ENCODE measurements at regions not wholly inside any gene's neighbourhood (a gene's known extent, or its start where the extent isn't known, plus 50 kb on each side); places are given as distances from the start of the nearest gene placed in this dataset.
"Not testable (repeated sequence)": the region's sequence is repeated elsewhere in the genome, so short reads cannot be mapped to it uniquely, and the experiment has no call there.

DNA sequence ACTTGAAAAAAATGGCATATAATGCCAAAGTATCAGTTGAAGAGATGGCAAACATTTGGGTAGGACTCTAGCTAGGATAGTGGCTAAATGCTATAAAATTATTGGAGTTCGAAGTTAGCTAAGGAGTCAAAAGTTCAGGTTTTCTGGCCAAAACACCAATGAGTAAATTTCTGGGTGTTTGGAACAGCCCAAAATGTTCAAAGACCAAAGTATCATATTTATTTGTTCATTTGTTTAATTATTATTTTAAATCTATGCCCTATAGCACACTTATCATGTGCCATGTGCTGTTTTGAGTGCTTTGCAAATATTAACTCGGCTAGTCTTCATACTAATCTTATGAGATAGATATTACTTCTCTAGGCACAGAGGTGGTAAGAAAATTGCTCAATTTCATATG is 285.5 kb downstream of the TEX13C start:
- Histone ChIP-seq H3K9me3 (ENCODE audit: insufficient read depth, low read depth, low read length) (no peaks in the 10 kb centered on the region), H2AFZ (ENCODE audit: low read depth, low read length) (no peak overlapping the region), H3K27ac (ENCODE audit: low read depth, low read length) (no peak overlapping the region), H3K4me1 (ENCODE audit: insufficient read depth, low read length) (no peaks in the 10 kb centered on the region), H3K4me3 (ENCODE audit: insufficient read depth, low read depth, low read length) (no peak overlapping the region), H3K36me3 (ENCODE audit: insufficient read depth, low read length) (no peaks in the 10 kb centered on the region), H4K20me1 (ENCODE audit: insufficient read depth, low read length) (no peaks in the 10 kb centered on the region), H3K27me3 (ENCODE audit: insufficient read depth, low read length) (no peaks in the 10 kb centered on the region), H3K4me2 (ENCODE audit: low read length) (no peak overlapping the region), H3K79me2 (ENCODE audit: insufficient read depth, low read length) (no peaks in the 10 kb centered on the region), H3K9ac (ENCODE audit: low read length) (no peak overlapping the region)
- Mint-ChIP-seq H3K27ac (ENCODE audit: unreplicated experiment) (no peak overlapping the region), H3K4me3 (ENCODE audit: unreplicated experiment) (no peak overlapping the region), H3K4me1 (ENCODE audit: low read depth, unreplicated experiment) (no peaks in the 10 kb centered on the region), H3K27me3 (ENCODE audit: low read depth, unreplicated experiment) (no peaks in the 10 kb centered on the region), H3K9me3 (ENCODE audit: unreplicated experiment) (no peaks in the 10 kb centered on the region), H3K36me3 (ENCODE audit: low read depth, unreplicated experiment) (no peaks in the 10 kb centered on the region)
- DNase-seq (ENCODE audit: low read depth) (no peak), FAIRE-seq (no peak)
- TF ChIP-seq EZH2 (IDR thresholded peaks at IDR 0.05; ENCODE audit: insufficient read depth, low read length): no peak
- TF ChIP-seq, protein P1, sequence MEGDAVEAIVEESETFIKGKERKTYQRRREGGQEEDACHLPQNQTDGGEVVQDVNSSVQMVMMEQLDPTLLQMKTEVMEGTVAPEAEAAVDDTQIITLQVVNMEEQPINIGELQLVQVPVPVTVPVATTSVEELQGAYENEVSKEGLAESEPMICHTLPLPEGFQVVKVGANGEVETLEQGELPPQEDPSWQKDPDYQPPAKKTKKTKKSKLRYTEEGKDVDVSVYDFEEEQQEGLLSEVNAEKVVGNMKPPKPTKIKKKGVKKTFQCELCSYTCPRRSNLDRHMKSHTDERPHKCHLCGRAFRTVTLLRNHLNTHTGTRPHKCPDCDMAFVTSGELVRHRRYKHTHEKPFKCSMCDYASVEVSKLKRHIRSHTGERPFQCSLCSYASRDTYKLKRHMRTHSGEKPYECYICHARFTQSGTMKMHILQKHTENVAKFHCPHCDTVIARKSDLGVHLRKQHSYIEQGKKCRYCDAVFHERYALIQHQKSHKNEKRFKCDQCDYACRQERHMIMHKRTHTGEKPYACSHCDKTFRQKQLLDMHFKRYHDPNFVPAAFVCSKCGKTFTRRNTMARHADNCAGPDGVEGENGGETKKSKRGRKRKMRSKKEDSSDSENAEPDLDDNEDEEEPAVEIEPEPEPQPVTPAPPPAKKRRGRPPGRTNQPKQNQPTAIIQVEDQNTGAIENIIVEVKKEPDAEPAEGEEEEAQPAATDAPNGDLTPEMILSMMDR (IDR thresholded peaks at IDR 0.05; ENCODE audit: insufficient read depth, low read depth, low read length): no peak

DNA sequence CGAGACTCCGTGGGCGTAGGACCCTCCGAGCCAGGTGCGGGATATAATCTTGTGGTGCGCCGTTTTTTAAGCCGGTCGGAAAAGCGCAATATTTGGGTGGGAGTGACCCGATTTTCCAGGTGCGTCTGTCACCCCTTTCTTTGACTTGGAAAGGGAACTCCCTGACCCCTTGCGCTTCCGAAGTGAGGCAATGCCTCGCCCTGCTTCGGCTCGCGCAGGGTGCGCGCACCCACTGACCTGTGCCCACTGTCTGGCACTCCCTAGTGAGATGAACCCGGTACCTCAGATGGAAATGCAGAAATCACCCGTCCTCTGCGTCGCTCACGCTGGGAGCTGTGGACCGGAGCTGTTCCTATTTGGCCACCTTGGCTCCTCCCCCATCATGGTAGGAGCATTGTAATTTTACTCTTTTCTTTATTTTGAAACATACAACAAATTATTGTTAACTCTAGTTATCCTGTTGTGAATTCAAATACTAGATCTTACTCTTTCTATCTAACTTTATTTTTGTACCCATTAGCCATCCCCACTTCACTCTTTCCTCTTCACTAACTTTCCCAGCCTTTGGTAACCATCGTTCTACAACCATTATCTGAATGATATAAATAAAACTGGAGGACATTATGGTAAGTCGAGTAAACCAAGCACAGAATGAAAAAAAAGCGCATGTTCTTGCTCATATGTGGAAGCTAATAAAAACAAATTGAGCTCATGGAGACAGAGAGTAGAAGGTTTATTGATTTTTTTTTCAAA is 295.1 kb downstream of the TEX13C start:
- H3K4me3 Mint-ChIP-seq (ENCODE audit: unreplicated experiment); H3K4me1 Mint-ChIP-seq (ENCODE audit: low read depth, unreplicated experiment): not testable (repeated sequence)

DNA sequence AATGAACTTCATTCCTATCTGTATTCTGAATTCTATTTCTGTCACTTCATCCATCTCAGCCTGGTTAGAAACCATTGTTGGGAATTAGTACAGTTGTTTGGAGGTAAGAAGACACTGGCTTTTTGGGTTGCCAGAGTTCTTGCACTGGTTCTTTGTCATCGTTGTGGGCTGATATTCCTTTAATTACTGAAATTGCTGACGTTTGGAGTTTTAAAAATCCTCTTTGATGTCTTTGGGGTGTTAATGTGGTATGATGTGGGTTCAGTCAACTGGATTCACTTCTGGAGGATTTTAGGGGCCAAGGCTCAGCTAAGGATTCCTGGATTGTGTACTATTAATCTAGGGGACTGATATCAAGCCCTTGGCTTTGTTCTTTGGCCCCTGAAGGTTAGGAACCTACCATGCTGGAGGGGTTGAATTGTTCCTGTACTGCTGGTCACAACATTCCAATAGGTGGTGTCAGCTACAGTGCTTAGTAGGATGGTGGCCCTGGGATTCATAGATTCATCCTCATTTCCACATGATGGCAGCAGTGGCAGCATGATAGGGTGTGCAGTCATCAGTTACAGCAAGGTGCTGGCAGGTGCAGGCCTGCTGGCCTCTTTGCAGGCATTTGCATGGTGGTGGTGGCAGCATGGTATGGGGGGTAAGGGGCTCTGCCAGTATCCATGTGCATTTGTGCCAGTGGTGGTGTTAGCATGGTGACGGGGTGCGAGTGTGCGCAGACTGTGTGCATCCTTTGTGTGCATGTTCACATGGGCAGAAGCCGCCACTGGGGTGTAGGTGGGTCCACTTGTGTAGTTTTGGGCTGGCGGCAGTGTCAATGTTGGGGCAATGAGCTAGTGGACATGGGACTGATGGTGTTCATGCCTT is 301.3 kb downstream of the TEX13C start:
- no peaks in the 10 kb centered on the region for H3K9me3 ChIP-seq (ENCODE audit: insufficient read depth, low read depth, low read length)
- no peaks in the 10 kb centered on the region for H3K79me2 ChIP-seq (ENCODE audit: insufficient read depth, low read length)
- H3K27me3 ChIP-seq (ENCODE audit: insufficient read depth, low read length): no peaks in the 10 kb centered on the region
- no peak overlapping the region for H3K4me3 ChIP-seq (ENCODE audit: insufficient read depth, low read depth, low read length)
- Mint-ChIP-seq H3K9me3 (ENCODE audit: unreplicated experiment) (no peaks in the 10 kb centered on the region), H3K27me3 (ENCODE audit: low read depth, unreplicated experiment) (no peaks in the 10 kb centered on the region), H3K4me1 (ENCODE audit: low read depth, unreplicated experiment) (no peaks in the 10 kb centered on the region), H3K36me3 (ENCODE audit: low read depth, unreplicated experiment) (no peaks in the 10 kb centered on the region), H3K4me3 (ENCODE audit: unreplicated experiment) (no peak overlapping the region), H3K27ac (ENCODE audit: unreplicated experiment) (no peak overlapping the region)
- H2AFZ ChIP-seq (ENCODE audit: low read depth, low read length): no peak overlapping the region
- H3K4me1 ChIP-seq (ENCODE audit: insufficient read depth, low read length): no peaks in the 10 kb centered on the region
- H4K20me1 ChIP-seq (ENCODE audit: insufficient read depth, low read length): no peaks in the 10 kb centered on the region
- H3K4me2 ChIP-seq (ENCODE audit: low read length): no peak overlapping the region
- no peak overlapping the region for H3K9ac ChIP-seq (ENCODE audit: low read length)
- no peak overlapping the region for H3K27ac ChIP-seq (ENCODE audit: low read depth, low read length)
- TF ChIP-seq, protein P1 (IDR thresholded peaks at IDR 0.05; ENCODE audit: insufficient read depth, low read depth, low read length): no peak
- no peak for TF ChIP-seq EZH2 (IDR thresholded peaks at IDR 0.05; ENCODE audit: insufficient read depth, low read length)
- DNase-seq (ENCODE audit: low read depth) (no peak), FAIRE-seq (no peak)
- no peaks in the 10 kb centered on the region for H3K36me3 ChIP-seq (ENCODE audit: insufficient read depth, low read length)

More for the DNA sequence above, 295.1 kb downstream of the TEX13C start:
- not testable (repeated sequence) for H3K36me3 ChIP-seq (ENCODE audit: insufficient read depth, low read length); H3K27ac ChIP-seq (ENCODE audit: low read depth, low read length); H3K4me2 ChIP-seq (ENCODE audit: low read length); H3K27me3 Mint-ChIP-seq (ENCODE audit: low read depth, unreplicated experiment); H2AFZ ChIP-seq (ENCODE audit: low read depth, low read length); DNase-seq (ENCODE audit: low read depth); H4K20me1 ChIP-seq (ENCODE audit: insufficient read depth, low read length); H3K27ac Mint-ChIP-seq (ENCODE audit: unreplicated experiment); H3K9me3 Mint-ChIP-seq (ENCODE audit: unreplicated experiment); FAIRE-seq; H3K9me3 ChIP-seq (ENCODE audit: insufficient read depth, low read depth, low read length); H3K36me3 Mint-ChIP-seq (ENCODE audit: low read depth, unreplicated experiment); H3K4me1 ChIP-seq (ENCODE audit: insufficient read depth, low read length); H3K9ac ChIP-seq (ENCODE audit: low read length); H3K79me2 ChIP-seq (ENCODE audit: insufficient read depth, low read length); H3K4me3 ChIP-seq (ENCODE audit: insufficient read depth, low read depth, low read length); H3K27me3 ChIP-seq (ENCODE audit: insufficient read depth, low read length)

Measured in astrocyte (in vitro differentiated cells and primary cell).